GM04503 (cell line): ENCODE measurements at regions not wholly inside any gene's neighbourhood (a gene's known extent, or its start where the extent isn't known, plus 50 kb on each side); places are given as distances from the start of the nearest gene placed in this dataset.
"Not testable (repeated sequence)": the region's sequence is repeated elsewhere in the genome, so short reads cannot be mapped to it uniquely, and the experiment has no call there.

Experiments used
- DNase-seq: peaks from one replicate; pipeline ENCODE4 v3.0.0-alpha.2; 2012; ENCODE audit warnings: low read depth

GRCh38 chr16:7962091-7962879 lies 628.0 kb downstream of the TMEM114 start:
- DNase-seq, result no peak

- DNase-seq, result no peak
Measured at GRCh38 chr16:7957151-7957550, 624.5 kb downstream of the RBFOX1 start.

GRCh38 chr16:7953360-7953759 lies 620.7 kb downstream of the RBFOX1 start:
- DNase-seq, result no peak

DNA sequence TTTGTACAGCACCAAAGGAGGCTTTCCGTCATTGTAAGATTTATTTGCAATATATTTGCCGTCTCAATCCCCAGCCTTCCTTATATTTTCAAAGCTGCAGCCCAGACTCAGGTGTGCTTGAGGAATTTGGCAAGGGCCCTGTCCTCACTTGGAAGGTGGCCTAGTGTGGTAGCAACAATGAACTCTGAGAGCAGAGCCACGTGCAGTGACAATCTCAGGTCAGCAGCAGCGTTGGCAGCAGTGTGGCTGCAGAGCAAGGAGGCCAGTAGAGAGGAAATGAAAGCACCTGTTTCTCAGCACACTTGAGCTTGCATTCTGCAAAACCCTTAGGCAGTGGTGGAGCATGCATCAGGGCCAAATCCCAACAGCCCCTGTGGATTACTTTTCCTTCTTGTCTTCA lies 613.5 kb downstream of the RBFOX1 start:
- DNase-seq, result no peak

DNA sequence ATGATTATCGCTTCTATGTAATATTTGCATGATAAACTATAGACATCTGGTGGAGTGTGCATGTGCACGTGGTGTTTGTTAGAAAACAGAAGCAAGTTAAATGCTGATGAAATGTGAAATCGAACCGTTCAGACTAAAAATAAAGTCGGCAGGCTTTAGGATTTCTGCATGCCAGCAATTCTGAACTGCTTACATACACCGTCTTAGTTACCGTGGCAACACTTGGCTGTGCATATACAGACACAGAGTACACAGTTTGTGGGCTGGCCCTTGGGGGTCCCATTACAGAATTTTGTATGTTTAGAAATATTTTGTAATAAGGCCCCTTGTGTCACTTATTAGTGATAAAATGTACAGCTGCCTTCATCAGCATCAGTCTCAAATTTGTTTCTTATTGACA lies 605.5 kb downstream of the RBFOX1 start:
- DNase-seq, result no peak

DNA sequence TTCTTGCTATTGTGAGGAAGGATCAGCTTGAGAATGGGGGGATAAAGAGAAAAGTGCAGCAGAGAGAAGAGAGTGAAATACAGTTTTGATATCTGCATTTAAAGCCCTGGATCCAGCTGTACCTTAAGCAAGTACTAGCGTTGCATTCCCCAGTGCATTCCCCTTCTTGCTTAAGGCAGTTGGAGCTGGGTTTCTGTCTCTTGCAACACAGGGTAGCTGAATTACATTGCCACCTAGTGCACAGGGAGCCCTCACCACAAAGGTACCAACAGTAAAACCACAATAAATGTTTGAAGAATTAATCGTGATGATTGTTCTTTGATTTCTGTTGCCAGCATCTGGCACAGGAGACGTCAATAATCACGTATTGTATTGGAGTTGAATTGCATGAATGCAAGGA lies 588.7 kb downstream of the RBFOX1 start:
- DNase-seq, result no peak

DNA sequence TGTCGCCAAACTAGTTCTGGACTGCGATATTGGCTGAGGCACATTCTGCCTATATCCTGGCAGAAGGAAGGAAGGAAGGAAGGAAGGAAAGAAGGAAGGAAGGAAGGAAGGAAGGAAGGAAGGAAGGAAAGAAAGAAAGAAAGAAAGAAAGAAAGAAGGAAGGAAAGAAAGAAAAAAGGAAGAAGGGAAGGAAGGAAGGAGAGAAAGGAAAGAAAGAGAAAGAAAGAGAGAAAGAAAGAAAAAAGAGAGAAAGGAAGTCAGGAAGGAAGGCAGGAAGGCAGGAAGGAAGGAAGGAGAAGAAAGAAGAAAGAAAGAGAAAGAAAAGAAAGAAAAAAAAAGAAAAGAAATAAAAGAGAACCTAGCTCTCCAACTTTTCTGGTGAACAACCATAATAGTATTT lies 587.1 kb downstream of the RBFOX1 start:
- DNase-seq, result no peak

DNA sequence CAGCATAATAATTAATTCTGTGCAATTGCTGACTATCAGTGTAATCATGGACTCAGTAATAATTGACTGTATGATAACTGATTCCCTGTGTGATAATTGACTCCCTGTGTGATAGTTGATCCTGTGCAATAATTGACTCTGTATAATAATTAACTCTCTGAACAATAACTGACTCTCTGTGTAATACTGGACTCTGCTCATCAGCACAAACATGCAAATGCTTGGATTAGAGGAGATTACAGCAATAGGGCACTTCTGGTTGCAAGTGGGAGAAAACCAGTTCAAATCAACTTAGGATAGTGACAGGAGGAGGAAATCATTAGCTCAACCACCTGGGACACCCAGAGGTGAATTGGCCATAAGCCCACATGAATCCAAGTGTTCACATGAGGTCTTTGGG lies 582.1 kb downstream of the RBFOX1 start:
- DNase-seq, result no peak

GRCh38 chr16:7912132-7912531 lies 579.5 kb downstream of the RBFOX1 start:
- DNase-seq, result no peak

GRCh38 chr16:7910116-7910515 lies 577.5 kb downstream of the RBFOX1 start:
- no peak for DNase-seq

- DNase-seq, result no peak
Measured at GRCh38 chr16:7888411-7888810, 555.8 kb downstream of the RBFOX1 start.

- no peak for DNase-seq
Measured at GRCh38 chr16:7887316-7887715, 554.7 kb downstream of the RBFOX1 start.

GRCh38 chr16:7871979-7872378 lies 539.3 kb downstream of the RBFOX1 start:
- DNase-seq, result no peak

DNA sequence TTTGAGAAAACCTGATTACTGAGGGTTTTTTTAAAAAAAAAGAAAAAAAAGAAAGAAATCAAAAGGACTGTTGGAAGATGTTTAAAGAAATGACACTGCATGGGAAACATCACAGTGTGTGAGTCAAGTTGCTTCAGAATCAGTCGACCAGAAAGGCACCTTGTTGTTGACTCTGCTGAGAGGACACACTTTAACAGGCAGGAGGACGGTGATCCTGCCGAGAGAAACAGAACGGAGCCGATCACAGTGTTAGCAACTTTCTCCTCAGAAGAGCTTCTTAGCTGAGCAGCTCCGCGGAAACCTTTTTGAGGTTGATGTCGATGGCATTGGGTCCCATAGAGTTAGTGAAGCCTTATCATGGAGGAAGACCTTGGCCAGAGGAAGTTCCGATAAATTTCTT lies 538.7 kb downstream of the RBFOX1 start:
- no peak for DNase-seq

- DNase-seq, result no peak
Measured at GRCh38 chr16:7867831-7868230, 535.2 kb downstream of the RBFOX1 start.

GRCh38 chr16:7866144-7866543 lies 533.5 kb downstream of the RBFOX1 start:
- DNase-seq, result no peak

DNA sequence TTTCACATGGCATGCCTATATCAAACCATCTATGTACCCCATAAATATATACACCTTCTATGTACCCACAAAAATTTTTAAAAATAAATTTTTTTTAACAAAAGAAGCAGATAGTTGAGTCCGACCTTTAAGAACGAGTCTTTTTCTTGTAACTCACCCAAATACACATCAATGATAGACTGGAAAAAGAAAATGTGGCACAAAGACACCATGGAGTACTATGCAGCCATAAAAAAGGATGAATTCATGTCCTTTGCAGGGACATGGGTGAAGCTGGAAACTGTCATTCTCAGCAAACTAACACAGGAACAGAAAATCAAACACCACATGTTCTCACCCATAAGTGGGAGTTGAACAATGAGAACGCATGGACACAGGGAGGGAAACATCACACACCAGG lies 532.7 kb downstream of the RBFOX1 start:
- DNase-seq, result not testable (repeated sequence)

DNA sequence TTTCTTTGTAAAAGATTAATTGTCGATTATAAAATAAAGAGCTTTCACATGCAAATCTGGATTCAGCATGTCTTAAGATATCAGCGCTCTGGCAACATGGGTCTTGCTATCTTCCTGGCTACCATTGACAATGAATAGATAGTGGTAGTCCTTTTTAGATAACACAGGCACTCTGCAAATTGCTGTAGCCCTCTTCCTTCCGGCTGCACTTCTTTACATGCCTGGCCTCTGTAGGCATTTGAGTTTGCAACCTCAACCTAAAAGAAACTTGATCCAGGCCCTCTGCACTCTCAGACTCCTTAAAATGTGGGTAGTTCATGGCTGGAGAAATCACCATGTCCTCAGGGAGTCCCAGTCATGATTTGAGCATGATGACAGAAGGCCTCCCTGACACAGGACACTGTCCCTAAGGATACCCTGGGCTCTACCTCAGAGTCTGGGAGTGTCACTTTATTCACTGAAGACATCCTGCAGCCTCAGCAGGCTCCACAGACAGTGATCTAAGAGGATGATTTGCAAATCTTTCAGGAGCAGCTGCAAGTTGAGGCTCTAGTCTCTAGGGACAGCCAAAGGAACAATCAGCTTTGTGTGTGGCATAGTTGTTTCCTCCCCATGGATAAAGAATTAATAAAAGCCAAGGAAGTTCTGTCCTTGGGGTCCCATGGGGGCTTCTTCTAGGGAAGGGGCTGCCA lies 529.4 kb downstream of the RBFOX1 start:
- no peak for DNase-seq

DNA sequence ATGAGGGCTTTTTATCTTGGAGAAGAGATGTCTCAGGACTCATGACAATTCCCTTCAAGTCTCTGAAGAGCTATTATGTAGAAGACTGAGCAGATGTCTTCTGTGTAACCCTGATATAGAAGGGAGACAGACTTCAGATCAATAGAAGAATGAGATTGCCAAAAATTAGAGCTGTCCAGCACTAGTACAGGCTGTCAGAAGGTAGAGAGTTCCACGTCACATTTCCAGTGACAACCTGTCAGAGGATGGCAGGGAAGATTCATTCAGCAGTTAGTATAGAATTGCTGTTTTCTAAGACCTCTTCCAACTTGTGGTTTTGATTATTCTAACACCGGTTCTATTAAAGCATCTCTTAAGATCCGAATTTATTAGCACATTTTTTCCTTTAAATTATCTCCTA lies 520.6 kb downstream of the RBFOX1 start:
- no peak for DNase-seq

DNA sequence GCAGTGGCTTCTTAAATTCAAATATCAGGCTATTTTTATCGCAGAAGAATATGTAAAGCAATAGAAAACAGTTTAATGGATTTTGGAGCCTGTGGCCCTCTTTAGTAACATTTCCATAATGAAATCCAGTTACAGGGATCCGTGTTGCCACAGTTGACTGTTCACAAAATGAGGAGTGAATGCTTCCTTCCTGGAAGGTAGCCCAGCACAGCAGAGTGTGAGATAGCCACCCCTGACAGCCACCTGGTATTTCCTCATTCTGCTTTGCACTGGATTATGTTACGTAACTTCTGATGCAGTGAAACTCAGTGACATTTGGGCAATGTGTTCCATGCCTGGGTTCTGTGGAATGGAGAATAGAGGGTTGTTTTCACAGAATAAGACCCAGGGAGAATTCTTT lies 517.2 kb downstream of the RBFOX1 start:
- DNase-seq, result no peak

DNA sequence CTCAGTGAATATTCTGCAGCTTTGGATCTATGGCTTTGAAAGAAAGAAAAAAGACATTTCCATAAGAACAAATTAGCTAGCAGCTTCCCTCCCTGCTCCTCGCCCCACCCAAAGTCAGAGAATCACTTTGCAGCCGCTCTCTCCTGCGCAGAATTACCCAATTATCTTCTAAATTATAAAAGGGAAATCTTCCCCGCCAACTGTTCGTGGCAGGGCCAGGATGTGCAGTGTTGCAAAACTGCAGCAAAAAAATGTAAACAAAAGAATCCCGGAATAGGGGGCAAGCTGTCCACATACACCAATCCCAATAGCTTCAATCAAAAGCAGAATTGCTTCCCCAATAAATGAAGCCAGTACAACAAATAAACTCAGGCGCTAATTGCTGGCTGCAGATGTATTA lies 510.6 kb downstream of the RBFOX1 start:
- DNase-seq, result no peak

DNA sequence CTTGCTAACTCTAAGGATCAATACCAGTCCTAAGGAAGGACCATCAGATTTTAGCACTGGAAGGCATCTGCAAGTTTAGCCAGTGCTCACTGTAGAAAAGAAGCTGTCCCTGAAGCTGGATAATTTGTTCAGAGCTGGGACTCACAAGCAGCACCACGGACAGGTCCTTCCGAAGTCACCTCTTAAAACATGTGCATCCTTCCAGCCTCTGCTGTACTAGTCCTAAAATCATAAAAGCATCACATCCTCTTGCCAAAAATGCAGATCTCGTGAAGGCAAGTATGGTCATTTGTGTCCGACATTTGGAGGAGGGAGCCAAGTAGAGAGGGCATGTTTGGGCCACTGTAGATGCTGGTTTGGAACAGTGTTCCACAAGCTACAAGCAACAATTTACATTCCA lies 506.9 kb downstream of the RBFOX1 start:
- DNase-seq, result no peak

DNA sequence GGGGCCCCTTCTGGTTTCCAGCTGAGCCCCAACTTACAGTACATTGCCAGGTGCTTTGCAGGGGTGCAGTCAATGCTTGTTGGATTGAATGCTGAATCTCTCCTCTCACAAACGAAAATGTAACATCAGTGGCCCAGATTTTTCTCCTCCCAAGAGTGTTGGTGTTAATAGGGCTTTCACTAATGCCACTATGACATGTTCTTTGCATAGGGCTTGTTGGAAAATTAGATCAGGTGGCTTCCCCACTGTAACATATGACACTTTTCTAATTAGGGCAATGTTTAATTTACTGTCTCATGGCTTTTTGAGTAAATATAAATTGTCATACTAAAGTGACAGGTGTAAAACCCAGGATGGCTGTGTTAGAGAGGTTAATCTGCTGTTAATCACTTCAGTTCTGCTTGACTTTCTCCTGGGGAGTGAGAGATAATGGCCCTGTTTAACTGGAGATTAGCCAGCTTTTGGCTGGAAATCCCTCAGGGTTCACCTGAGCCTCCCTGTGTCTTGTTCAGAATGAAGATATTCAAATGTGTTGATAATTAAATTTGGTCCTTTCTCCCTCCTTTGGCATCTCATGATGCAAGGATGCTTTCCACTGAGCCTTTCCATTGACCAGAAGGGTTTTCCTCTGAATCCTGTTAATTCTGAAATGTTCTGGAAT lies 502.3 kb downstream of the RBFOX1 start:
- DNase-seq, result no peak
